Forelimb muscle (tissue), 1 donor: ENCODE measurements at regions not wholly inside any gene's neighbourhood (a gene's known extent, or its start where the extent isn't known, plus 50 kb on each side); places are given as distances from the start of the nearest gene placed in this dataset.

Source experiments
- DNase-seq: peaks from one replicate; pipeline ENCODE4 v3.0.0-alpha.2; 2013; ENCODE audit warnings: low read depth

- no peak for DNase-seq
These were observed 59.0 kb upstream of the PDE10A start for GRCh38 chr6:165722022-165722421.

- no peak for DNase-seq
These were observed 58.3 kb upstream of the PDE10A start for GRCh38 chr6:165721356-165721755.

GRCh38 chr6:165718491-165718891 lies 55.5 kb upstream of the PDE10A start:
- DNase-seq = no peak

- DNase-seq = no peak
These were observed 54.9 kb upstream of the PDE10A start for GRCh38 chr6:165717732-165718465.

- no peak for DNase-seq
These were observed 53.8 kb upstream of the PDE10A start for GRCh38 chr6:165716886-165717285.

GRCh38 chr6:165715428-165715827 lies 52.4 kb upstream of the PDE10A start:
- no peak for DNase-seq

- no peak for DNase-seq
These were observed 51.9 kb upstream of the PDE10A start for GRCh38 chr6:165714907-165715306.

- DNase-seq = no peak
These were observed 50.9 kb upstream of the PDE10A start for GRCh38 chr6:165713845-165714466.
